Activated T-helper 2 cell treated with anti-CD3 and anti-CD28 coated beads, Interferon-gamma antibody, Interleukin-2, Interleukin-4, amounts not matched to agents 10 μg/mL and 5 μg/mL and 100 μg/mL, durations not matched to agents 14 hours and 24 hours and 36 hours (primary cell): ENCODE measurements at regions not wholly inside any gene's neighbourhood (a gene's known extent, or its start where the extent isn't known, plus 50 kb on each side); places are given as distances from the start of the nearest gene placed in this dataset.

ENCODE experiments used
- DNase-seq: peaks from one replicate; pipeline ENCODE4 v3.0.0; 2021; ENCODE audit warnings: low spot score
- H3K27ac Mint-ChIP-seq: one replicate; pipeline ENCODE4 v1.8.0; 2021; ENCODE audit warnings: mixed read lengths
- H3K27me3 Mint-ChIP-seq: one replicate; pipeline ENCODE4 v1.8.0; 2021; ENCODE audit warnings: low read depth, mixed read lengths
- H3K36me3 Mint-ChIP-seq: one replicate; pipeline ENCODE4 v1.8.0; 2021; ENCODE audit warnings: low read depth, mixed read lengths
- H3K4me1 Mint-ChIP-seq: one replicate; pipeline ENCODE4 v1.8.0; 2021; ENCODE audit warnings: low read depth, mixed read lengths
- H3K4me3 Mint-ChIP-seq: one replicate; pipeline ENCODE4 v1.8.0; 2021; ENCODE audit warnings: low read depth, mild to moderate bottlenecking, moderate library complexity, mixed read lengths
- H3K9me3 Mint-ChIP-seq: one replicate; pipeline ENCODE4 v1.8.0; 2021; ENCODE audit warnings: mixed read lengths
- intact Hi-C: fragments of 100-400 bp; cut with micrococcal nuclease; formaldehyde crosslinking; loops from one replicate; pipeline ENCODE4 v1.15.1; 2023

DNA sequence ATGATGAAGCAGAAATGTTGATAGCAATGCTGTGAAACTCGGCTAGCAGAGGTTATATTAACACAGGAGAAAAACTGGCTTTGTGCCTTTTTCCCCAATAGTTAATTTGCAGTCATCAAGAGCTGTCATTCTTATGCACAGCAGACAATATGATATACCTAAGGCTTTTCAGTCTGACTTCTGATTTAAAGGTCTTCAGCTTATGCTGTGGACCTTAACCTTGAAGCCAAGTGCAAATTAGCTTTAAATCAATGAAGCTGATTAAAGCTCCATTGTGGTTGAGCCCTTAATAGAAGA is 171.6 kb upstream of the ID4 start:
- no peaks in the 10 kb centered on the region for H3K9me3 Mint-ChIP-seq
- DNase-seq = no peak

DNA sequence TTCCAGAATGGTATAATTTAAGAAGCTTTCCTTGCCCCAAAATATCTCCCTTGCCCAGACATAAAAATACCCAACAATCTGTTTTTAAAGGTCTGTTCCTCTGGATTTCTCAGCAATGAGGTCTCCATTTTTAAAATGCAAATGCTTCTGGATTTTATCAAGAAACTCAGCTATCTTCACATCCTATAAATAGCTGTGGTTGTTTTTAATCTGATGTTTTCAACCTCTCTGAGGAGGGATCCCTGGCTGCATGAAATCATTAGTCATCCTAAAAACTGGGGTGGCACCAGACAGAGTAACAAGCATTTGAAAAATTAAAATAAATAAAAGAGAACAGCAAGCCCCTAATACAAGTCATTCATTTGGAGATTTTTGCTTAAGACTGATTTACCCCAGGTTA is 168.5 kb upstream of the ID4 start:
- intact Hi-C loops = no loop called here
- Mint-ChIP-seq H3K27ac (no peak overlapping the region), H3K36me3 (no peaks in the 10 kb centered on the region), H3K27me3 (no peaks in the 10 kb centered on the region), H3K9me3 (no peaks in the 10 kb centered on the region), H3K4me1 (no peaks in the 10 kb centered on the region), H3K4me3 (no peak overlapping the region)
- no peak for DNase-seq

More for the DNA sequence above, 171.6 kb upstream of the ID4 start:
- H3K4me1 Mint-ChIP-seq = no peaks in the 10 kb centered on the region
- no peaks in the 10 kb centered on the region for H3K36me3 Mint-ChIP-seq
- no peak overlapping the region for H3K27ac Mint-ChIP-seq
- intact Hi-C loops = no loop called here
- no peaks in the 10 kb centered on the region for H3K27me3 Mint-ChIP-seq
- H3K4me3 Mint-ChIP-seq = no peak overlapping the region

DNA sequence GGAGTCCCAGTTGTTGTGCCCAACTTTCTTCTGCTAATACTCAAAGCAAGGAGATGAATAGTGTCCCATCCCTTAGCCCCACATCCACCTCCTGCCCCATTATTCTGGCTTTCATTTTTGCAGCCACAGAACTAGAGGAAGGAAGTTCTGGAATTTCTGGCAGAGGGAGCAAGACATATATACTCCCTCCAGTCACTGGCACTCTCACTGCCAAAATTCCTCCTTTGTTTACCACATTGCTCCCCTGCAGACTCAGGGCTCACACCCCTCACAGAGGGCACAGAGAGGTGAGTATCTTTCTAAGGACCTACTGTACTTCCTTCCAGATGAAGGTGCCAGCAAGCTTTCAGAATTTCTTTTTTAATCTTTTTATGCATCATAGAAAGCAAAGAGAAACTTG is 168.0 kb upstream of the ID4 start:
- H3K4me1 Mint-ChIP-seq = no peaks in the 10 kb centered on the region
- DNase-seq = no peak
- no peak overlapping the region for H3K4me3 Mint-ChIP-seq
- H3K27me3 Mint-ChIP-seq = no peaks in the 10 kb centered on the region
- intact Hi-C loops = no loop called here
- no peaks in the 10 kb centered on the region for H3K9me3 Mint-ChIP-seq
- no peaks in the 10 kb centered on the region for H3K36me3 Mint-ChIP-seq
- no peak overlapping the region for H3K27ac Mint-ChIP-seq

DNA sequence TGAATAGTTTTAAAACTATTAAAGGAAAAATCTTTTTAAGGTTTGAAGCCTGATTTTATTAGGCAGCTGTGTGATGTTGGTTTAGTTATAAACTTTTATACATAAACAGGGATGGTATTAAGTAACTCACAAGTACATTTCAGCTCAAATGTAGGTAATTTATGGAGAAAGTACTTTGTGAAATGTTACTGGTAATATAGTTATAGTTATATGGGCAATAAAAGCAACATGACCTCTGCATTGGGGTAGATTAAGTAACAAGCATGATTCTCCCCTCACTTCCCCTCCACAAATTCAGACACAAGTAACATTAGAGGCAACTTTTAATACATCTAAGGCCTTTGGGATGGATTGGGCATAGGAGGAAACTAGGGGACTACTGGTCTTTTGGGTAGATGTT is 154.3 kb upstream of the ID4 start:
- Mint-ChIP-seq H3K27ac (no peak overlapping the region), H3K9me3 (no peaks in the 10 kb centered on the region), H3K27me3 (no peaks in the 10 kb centered on the region), H3K36me3 (no peaks in the 10 kb centered on the region), H3K4me3 (no peak overlapping the region), H3K4me1 (no peaks in the 10 kb centered on the region)
- no peak for DNase-seq
- intact Hi-C loops = no loop called here

DNA sequence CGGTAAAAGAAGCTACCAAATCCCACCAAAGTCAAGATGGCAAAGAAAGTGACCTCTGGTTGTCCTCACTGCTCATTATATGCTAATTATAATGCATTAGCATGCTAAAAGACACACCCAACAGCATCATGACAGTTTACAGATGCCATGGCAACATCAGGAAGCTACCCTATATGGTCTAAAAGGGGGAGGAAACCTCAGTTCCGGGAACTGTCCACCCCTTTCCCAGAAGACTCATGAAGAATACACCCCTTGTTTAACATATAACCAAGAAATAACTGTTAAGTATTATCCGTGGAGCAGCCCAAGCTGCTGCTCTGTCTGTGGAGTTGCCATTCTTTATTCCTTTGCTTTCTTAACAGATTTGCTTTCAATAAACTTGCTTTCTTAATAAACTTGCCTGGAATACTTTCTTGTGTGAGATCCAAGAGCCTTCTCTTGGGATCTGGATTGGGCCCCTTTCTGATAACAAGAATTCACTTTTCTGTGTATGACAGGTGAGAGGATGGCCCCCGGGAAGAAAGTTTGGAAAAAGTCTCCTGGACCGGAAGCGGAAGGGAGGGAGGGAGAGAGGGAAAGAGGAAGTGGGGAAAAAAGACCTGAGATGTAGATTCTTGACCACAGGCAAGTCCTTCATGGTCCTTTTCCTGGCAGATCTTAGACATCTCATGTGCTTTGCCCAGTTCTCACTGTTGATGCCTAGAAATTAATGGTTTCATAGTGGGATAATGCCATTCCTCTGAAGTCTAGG is 146.7 kb upstream of the ID4 start:
- intact Hi-C loops = no loop called here
- H3K27ac Mint-ChIP-seq = no peak overlapping the region
- no peaks in the 10 kb centered on the region for H3K4me1 Mint-ChIP-seq
- DNase-seq = no peak
- H3K27me3 Mint-ChIP-seq = peaks cover 15% of the 10 kb centered on the region
- H3K9me3 Mint-ChIP-seq = no peaks in the 10 kb centered on the region
- H3K36me3 Mint-ChIP-seq = no peaks in the 10 kb centered on the region
- H3K4me3 Mint-ChIP-seq = no peak overlapping the region

DNA sequence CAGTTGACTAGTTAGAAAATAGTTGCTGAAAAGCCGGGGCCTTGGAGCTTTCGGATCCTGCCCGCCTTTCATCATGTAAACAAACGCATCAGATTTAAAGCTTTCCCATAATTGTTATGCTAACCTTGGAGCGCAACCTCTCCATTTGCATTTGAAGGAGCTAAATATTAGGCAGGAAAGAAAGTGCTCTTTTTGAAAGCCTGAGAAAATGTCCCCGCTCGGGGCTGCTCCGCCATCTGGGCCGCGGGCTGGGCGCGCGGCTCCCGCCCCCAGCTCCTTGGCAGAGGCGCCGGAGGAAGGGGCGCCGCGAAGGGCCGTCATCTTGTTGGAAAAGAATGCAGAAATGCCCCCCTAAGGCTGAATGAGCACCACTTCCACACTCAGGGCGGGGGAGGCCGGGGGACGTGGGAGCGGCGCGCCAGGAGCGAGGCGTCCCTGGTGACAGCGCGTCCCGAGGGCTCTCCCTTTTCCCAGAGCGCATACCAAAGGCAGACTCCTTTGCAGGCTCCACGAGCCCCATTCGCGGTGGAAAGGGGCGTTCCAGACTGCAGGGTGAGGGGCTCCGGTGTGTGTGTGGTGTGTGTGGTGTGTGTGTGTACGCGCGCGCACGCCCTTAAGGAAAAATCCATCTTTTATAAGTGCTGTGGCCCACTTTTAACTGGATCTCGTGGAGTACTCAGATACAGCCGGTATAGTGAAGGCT is 145.6 kb upstream of the ID4 start:
- peaks cover 15% of the 10 kb centered on the region for H3K27me3 Mint-ChIP-seq
- intact Hi-C loops = no loop called here
- no peak for DNase-seq
- no peaks in the 10 kb centered on the region for H3K9me3 Mint-ChIP-seq
- H3K4me1 Mint-ChIP-seq = no peaks in the 10 kb centered on the region
- no peak overlapping the region for H3K4me3 Mint-ChIP-seq
- H3K27ac Mint-ChIP-seq = no peak overlapping the region
- H3K36me3 Mint-ChIP-seq = no peaks in the 10 kb centered on the region

DNA sequence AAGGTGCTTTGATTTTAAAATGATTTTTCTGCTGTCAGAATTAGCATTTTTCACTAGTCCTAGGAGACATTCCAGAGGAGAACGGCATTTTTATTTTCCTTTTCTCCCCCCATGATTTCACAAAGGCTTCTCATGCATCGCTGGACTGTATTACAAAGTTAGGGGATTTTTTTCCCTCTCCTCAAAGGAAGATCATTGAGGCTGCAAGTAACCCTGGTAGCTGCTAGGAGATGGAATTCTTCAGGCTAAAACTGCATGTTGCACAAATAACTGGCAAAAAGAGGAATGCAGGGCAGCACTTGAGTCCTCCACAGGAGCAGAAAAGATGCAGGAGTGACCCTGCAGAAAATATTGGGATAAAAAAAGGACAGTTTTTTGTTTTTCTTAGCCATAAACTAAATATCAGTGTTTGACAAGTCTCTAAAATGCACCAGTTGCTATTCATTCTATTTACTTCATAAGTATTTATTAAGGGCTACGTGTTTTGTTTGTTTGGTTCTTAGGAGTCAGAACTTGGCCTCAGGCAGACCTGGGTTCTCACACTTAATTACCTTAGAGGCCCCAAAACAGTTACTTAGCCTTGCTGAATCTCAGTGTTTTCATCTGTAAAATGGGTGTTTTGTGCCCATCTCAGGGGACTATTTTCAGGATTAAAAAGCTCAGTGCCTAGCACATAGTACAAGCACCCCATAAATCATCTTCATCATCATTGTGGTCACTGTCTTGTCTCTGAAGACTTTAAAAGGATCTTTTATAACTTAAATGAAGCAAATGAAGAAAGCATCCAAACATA is 144.5 kb upstream of the ID4 start:
- no peak overlapping the region for H3K4me3 Mint-ChIP-seq

DNA sequence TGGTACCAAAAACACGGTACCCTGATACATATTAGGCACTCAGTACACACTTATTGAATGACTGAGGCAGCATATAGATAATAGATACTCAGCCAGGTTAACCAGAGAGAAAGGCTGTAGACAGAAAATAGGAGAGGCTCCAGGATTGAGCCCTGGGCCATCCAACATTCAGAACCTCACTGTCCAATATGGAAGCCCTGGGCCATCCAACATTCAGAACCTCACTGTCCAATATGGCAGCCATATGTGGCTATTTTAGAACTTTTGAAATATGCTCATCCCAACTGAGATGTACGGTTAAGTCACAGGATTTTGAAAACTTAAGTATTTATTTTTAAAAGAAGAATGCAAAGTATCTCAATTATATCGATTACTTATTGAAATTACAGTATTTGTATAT is 142.5 kb upstream of the ID4 start:
- H3K27ac Mint-ChIP-seq = no peak overlapping the region
- intact Hi-C loops = no loop called here
- peaks cover 3% of the 10 kb centered on the region for H3K9me3 Mint-ChIP-seq
- peaks cover 15% of the 10 kb centered on the region for H3K27me3 Mint-ChIP-seq
- no peak overlapping the region for H3K4me3 Mint-ChIP-seq
- H3K4me1 Mint-ChIP-seq = no peaks in the 10 kb centered on the region
- no peaks in the 10 kb centered on the region for H3K36me3 Mint-ChIP-seq
- no peak for DNase-seq

More for the DNA sequence above, 144.5 kb upstream of the ID4 start:
- Mint-ChIP-seq H3K4me1 (no peaks in the 10 kb centered on the region), H3K27ac (no peak overlapping the region), H3K27me3 (peaks cover 15% of the 10 kb centered on the region), H3K36me3 (no peaks in the 10 kb centered on the region), H3K9me3 (no peaks in the 10 kb centered on the region)
- DNase-seq = no peak
- intact Hi-C loops = no loop called here

DNA sequence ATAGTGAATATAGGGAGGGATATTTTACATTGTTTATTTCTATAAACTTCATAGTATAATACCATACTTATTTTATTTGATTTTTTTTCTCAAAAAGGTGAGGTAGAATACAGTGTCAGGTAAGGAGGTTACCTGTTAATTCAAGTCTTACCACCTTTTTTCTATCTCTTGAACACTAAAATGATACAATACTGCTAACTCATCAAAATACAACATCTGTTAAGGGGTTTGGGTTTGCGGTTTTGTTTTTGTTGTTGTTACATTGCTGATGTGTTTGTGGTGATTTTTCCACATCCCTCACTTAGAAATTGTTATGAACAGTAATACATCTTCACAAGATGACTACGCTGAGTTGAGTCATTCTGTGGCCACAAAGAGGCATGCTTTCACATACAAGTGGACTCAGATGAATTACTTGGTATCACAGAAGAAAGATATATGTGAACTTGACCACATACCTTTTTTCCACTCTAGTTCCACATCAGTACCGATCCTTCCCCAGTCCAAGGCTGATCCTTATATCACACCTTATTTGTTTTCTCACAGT is 139.4 kb upstream of the ID4 start:
- intact Hi-C loops = no loop called here
- no peaks in the 10 kb centered on the region for H3K27me3 Mint-ChIP-seq
- DNase-seq = no peak
- no peaks in the 10 kb centered on the region for H3K4me1 Mint-ChIP-seq
- H3K27ac Mint-ChIP-seq = no peak overlapping the region
- H3K4me3 Mint-ChIP-seq = no peak overlapping the region
- peaks cover 3% of the 10 kb centered on the region for H3K9me3 Mint-ChIP-seq
- H3K36me3 Mint-ChIP-seq = no peaks in the 10 kb centered on the region

DNA sequence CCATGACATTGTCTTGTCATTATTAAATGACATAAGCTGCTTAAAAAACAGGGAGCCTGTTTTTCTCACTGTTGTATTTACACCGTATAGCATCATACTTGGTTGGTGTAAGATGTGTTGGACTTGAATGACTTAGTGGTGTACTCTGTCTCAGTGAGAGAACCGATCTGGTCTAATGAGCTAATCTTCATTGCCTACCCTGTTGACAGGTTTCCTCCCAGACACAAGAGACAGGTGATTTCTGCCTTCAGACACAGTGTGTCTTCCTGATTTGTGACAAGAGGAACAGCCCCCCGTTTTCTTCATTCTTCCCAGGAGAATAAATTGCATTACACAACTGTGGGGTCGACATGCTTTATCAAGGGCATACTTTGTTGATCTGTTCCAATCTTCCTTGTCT is 137.2 kb upstream of the ID4 start:
- H3K27me3 Mint-ChIP-seq = no peaks in the 10 kb centered on the region
- no peak overlapping the region for H3K27ac Mint-ChIP-seq
- intact Hi-C loops = no loop called here
- H3K4me3 Mint-ChIP-seq = no peak overlapping the region
- DNase-seq = no peak
- H3K9me3 Mint-ChIP-seq = peaks cover 3% of the 10 kb centered on the region
- H3K4me1 Mint-ChIP-seq = no peaks in the 10 kb centered on the region
- no peaks in the 10 kb centered on the region for H3K36me3 Mint-ChIP-seq

DNA sequence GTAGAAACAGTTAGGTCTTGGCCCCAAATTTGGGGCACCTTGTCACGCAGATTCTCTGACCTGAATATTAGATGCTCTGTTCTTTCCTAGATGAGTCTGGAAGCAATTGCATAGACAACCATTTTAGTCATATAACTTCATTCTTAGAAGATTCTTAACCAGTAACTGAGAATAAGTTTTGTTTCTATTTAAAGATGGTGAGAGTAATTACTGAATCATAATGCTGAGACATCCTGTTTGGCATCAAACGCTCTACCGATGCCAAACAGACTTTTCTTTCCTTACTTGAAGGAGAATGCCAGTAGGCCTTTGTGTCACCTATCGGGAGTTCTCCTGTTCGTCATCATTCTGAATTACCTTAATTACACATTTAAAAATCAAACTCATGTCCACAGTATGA is 131.6 kb upstream of the ID4 start:
- H3K4me1 Mint-ChIP-seq = no peaks in the 10 kb centered on the region
- no peaks in the 10 kb centered on the region for H3K9me3 Mint-ChIP-seq
- H3K4me3 Mint-ChIP-seq = no peak overlapping the region
- DNase-seq = no peak
- H3K36me3 Mint-ChIP-seq = no peaks in the 10 kb centered on the region
- no peak overlapping the region for H3K27ac Mint-ChIP-seq
- H3K27me3 Mint-ChIP-seq = no peaks in the 10 kb centered on the region
- intact Hi-C loops = no loop called here

DNA sequence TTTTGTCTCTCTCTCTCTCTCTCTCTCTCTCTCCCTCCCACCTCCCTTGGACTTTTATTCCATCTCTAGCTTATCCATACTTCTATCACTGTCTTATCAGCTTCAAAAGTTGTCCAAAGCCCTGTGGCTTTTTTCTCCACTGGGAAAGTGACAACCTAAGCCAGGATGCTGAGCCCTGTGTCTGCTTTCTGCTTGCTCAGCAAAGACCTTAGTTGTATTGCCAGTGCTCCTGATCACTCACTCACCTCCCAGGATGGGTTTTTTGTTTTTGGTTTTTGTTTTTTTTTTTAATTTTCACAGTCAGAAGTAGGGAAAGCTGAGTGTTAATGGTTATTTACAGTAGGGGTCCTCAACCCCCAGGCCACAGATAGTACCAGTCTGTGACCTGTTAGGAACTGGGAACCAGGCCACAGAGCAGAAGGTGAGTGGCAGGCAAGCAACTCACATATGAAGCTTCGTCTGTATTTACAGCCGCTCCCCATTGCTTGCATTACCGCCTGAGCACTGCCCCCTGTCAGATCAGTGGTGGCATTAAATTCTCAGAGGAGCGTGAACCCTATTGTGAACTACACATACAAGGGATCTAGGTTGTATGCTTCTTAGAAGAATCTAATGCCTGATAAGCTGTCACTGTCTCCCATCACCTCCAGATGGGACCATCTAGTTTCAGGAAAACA is 125.0 kb upstream of the ID4 start:
- intact Hi-C loops = no loop called here

More for the DNA sequence above, 125.0 kb upstream of the ID4 start:
- Mint-ChIP-seq H3K27me3 (no peaks in the 10 kb centered on the region), H3K9me3 (no peaks in the 10 kb centered on the region), H3K27ac (no peak overlapping the region), H3K4me1 (no peaks in the 10 kb centered on the region), H3K4me3 (no peak overlapping the region), H3K36me3 (no peaks in the 10 kb centered on the region)
- DNase-seq = no peak
